Keratinocyte (primary cell): ENCODE measurements at regions not wholly inside any gene's neighbourhood (a gene's known extent, or its start where the extent isn't known, plus 50 kb on each side); places are given as distances from the start of the nearest gene placed in this dataset.

Source experiments
- DNase-seq: peaks from one replicate; pipeline ENCODE4 v3.0.0-alpha.2; 2011; ENCODE audit warnings: low read depth, missing footprints, low spot score
- FAIRE-seq: peaks from 2 replicates; lab custom pipeline; 2011; peaks lifted over from hg19 to GRCh38; lab: Jason Lieb, UNC
- H2AFZ ChIP-seq: 2 replicates; pipeline ENCODE4 v1.6.0; 2012; ENCODE audit warnings: low read length, control low read depth, inconsistent platforms; ENCODE audit not compliant: control insufficient read depth
- H3K27ac ChIP-seq: 2 replicates; pipeline ENCODE4 v1.5.1; 2011; ENCODE audit warnings: low read length; ENCODE audit not compliant: control insufficient read depth, insufficient read depth
- H3K27me3 ChIP-seq: 3 replicates; pipeline ENCODE4 v1.6.0; 2011; ENCODE audit warnings: low read length; ENCODE audit not compliant: control insufficient read depth, insufficient read depth; ENCODE audit errors: extremely low read depth
- H3K36me3 ChIP-seq, 2 experiments: 2 replicates in 1 of 2; 3 replicates in 1 of 2; pipeline ENCODE4 v1.5.1; 2011; ENCODE audit warnings: low read length in 2 of 2, mild to moderate bottlenecking in 1 of 2; ENCODE audit not compliant: control insufficient read depth in 2 of 2, insufficient read depth in 2 of 2; ENCODE audit errors: extremely low read depth in 1 of 2
- H3K4me1 ChIP-seq: 3 replicates; pipeline ENCODE4 v1.5.1; 2011; ENCODE audit warnings: low read length; ENCODE audit not compliant: control insufficient read depth, insufficient read depth; ENCODE audit errors: extremely low read depth
- H3K4me2 ChIP-seq: 3 replicates; pipeline ENCODE4 v1.6.0; 2011; ENCODE audit warnings: low read depth, low read length; ENCODE audit not compliant: control insufficient read depth, insufficient read depth; ENCODE audit errors: extremely low read depth
- H3K4me3 ChIP-seq, 3 experiments: fragments of 200-600 bp in 1 of 3; sonication (generic) in 1 of 3; 2 replicates in 2 of 3; 3 replicates in 1 of 3; pipeline ENCODE4 v1.5.1; 2011 to 2016; ENCODE audit warnings: low read length in 3 of 3, mild to moderate bottlenecking in 3 of 3, control low read depth in 2 of 3, inconsistent platforms in 1 of 3, low read depth in 1 of 3, mixed read lengths in 1 of 3, mixed run types in 1 of 3, moderate library complexity in 1 of 3; ENCODE audit not compliant: control insufficient read depth in 2 of 3, insufficient read depth in 2 of 3; ENCODE audit errors: extremely low read depth in 1 of 3
- H3K79me2 ChIP-seq: 2 replicates; pipeline ENCODE4 v1.6.0; 2012; ENCODE audit warnings: low read length; ENCODE audit not compliant: control insufficient read depth, insufficient read depth
- H3K9ac ChIP-seq: 3 replicates; pipeline ENCODE4 v1.6.0; 2011; ENCODE audit warnings: low read length; ENCODE audit not compliant: control insufficient read depth, insufficient read depth; ENCODE audit errors: extremely low read depth
- H3K9me1 ChIP-seq: 3 replicates; pipeline ENCODE4 v1.6.0; 2011; ENCODE audit warnings: low read length; ENCODE audit not compliant: control insufficient read depth, insufficient read depth; ENCODE audit errors: extremely low read depth
- H3K9me3 ChIP-seq: 2 replicates; pipeline ENCODE4 v1.5.1; 2012; ENCODE audit warnings: low read depth, low read length; ENCODE audit not compliant: control insufficient read depth
- H4K20me1 ChIP-seq: 3 replicates; pipeline ENCODE4 v1.6.0; 2011; ENCODE audit warnings: low read length; ENCODE audit not compliant: control insufficient read depth, insufficient read depth; ENCODE audit errors: extremely low read depth
- CTCF ChIP-seq, 3 experiments: IDR thresholded peaks in 1 of 3; conservative IDR thresholded peaks in 1 of 3; optimal IDR thresholded peaks in 1 of 3; 2 replicates in 2 of 3; 3 replicates in 1 of 3; pipeline versions ENCODE3 to v1.5.1; 2011; ENCODE audit warnings: low read length in 3 of 3, mild to moderate bottlenecking in 3 of 3, moderate library complexity in 2 of 3, control low read depth in 1 of 3, inconsistent platforms in 1 of 3; ENCODE audit not compliant: insufficient read depth in 2 of 3; ENCODE audit errors: extremely low read depth in 1 of 3
- EZH2 ChIP-seq: IDR thresholded peaks from one replicate; pipeline ENCODE4 v1.6.1; 2012; ENCODE audit warnings: inconsistent platforms, mild to moderate bottlenecking, low read length, moderate library complexity
- dilution Hi-C: fragments of 300-500 bp; cut with MboI; formaldehyde crosslinking; loops from one replicate; pipeline ENCODE4 v1.7.0; 2020; ENCODE audit warnings: low sequenced_read_pairs; ENCODE audit not compliant: extremely low pct_ligation_motif_present

GRCh38 chr17:73749928-73750605, 105.8 kb upstream of the SDK2 start:
- FAIRE-seq (no peak), DNase-seq (no peak)
- no peaks in the 10 kb centered on the region for H3K9me1 ChIP-seq
- H3K27ac ChIP-seq: no peak overlapping the region
- no peak overlapping the region for H3K9ac ChIP-seq
- H3K4me3 ChIP-seq: no peak overlapping the region
- H3K4me2 ChIP-seq: no peak overlapping the region
- H3K4me1 ChIP-seq: no peaks in the 10 kb centered on the region
- H2AFZ ChIP-seq: no peak overlapping the region
- peaks cover 27% of the 10 kb centered on the region for H3K27me3 ChIP-seq
- TF ChIP-seq CTCF (optimal IDR thresholded peaks at IDR 0.05 in 1 of 3, IDR thresholded peaks at IDR 0.05 in 1 of 3, conservative IDR thresholded peaks at IDR 0.05 in 1 of 3; ENCODE audit: extremely low read depth in 1 of 3, insufficient read depth in 2 of 3, low read length in 3 of 3): no peak
- no peak for TF ChIP-seq EZH2
- no peaks in the 10 kb centered on the region for H3K36me3 ChIP-seq
- no peaks in the 10 kb centered on the region for H4K20me1 ChIP-seq
- H3K79me2 ChIP-seq: no peaks in the 10 kb centered on the region
- H3K9me3 ChIP-seq: no peaks in the 10 kb centered on the region
- dilution Hi-C loops: no loop called here

GRCh38 chr17:73750975-73751374, 106.7 kb upstream of the SDK2 start:
- no peak for FAIRE-seq
- H3K4me3 ChIP-seq: no peak overlapping the region
- no peaks in the 10 kb centered on the region for H3K9me3 ChIP-seq
- H3K79me2 ChIP-seq: no peaks in the 10 kb centered on the region
- H2AFZ ChIP-seq: no peak overlapping the region
- dilution Hi-C loops: no loop called here
- no peak overlapping the region for H3K27ac ChIP-seq
- H3K9me1 ChIP-seq: no peaks in the 10 kb centered on the region
- no peaks in the 10 kb centered on the region for H3K4me1 ChIP-seq
- no peak overlapping the region for H3K4me2 ChIP-seq
- no peak overlapping the region for H3K9ac ChIP-seq
- TF ChIP-seq CTCF (optimal IDR thresholded peaks at IDR 0.05 in 1 of 3, IDR thresholded peaks at IDR 0.05 in 1 of 3, conservative IDR thresholded peaks at IDR 0.05 in 1 of 3; ENCODE audit: extremely low read depth in 1 of 3, insufficient read depth in 2 of 3, low read length in 3 of 3) (no peak), EZH2 (no peak)
- H3K27me3 ChIP-seq: peaks cover 25% of the 10 kb centered on the region
- no peak for DNase-seq
- no peaks in the 10 kb centered on the region for H4K20me1 ChIP-seq
- H3K36me3 ChIP-seq: no peaks in the 10 kb centered on the region
